Panc1 (cell line): ENCODE measurements at regions not wholly inside any gene's neighbourhood (a gene's known extent, or its start where the extent isn't known, plus 50 kb on each side); places are given as distances from the start of the nearest gene placed in this dataset.

Experiments used
- ATAC-seq: fragments of 200-7000 bp; cut with Tn5 transposase; 2 replicates; pipeline ENCODE4 v1.9.1; 2020; ENCODE audit warnings: mild to moderate bottlenecking, moderate library complexity
- BruUV-seq: library from RNA; stranded (reverse); fragments of 400-500 nt; replicated peaks from 2 replicates; lab custom pipeline; 2021; lab: Mats Ljungman, UMichigan
- CTCF ChIA-PET: fragments of 300-600 bp; sonication (Branson Sonifier 250); formaldehyde crosslinking; loops from one replicate; lab custom pipeline; 2022; ENCODE audit warnings: antibody characterized with exemption; lab: Charles Lee
- POLR2A ChIA-PET: fragments of 300-600 bp; sonication (Branson Sonifier 250); formaldehyde crosslinking; loops from one replicate; lab custom pipeline; 2022; ENCODE audit warnings: antibody characterized with exemption; lab: Charles Lee
- DNase-seq: peaks from one replicate; pipeline ENCODE4 v3.0.0-alpha.2; 2010; ENCODE audit warnings: low read depth, low spot score
- H3K27ac ChIP-seq: 2 replicates; pipeline ENCODE4 v1.5.1; 2011; ENCODE audit warnings: mild to moderate bottlenecking, low read length, inconsistent platforms
- H3K27me3 ChIP-seq: fragments of 200-500 bp; sonication (Bioruptor generic); 2 replicates; pipeline ENCODE4 v1.6.0; 2014; ENCODE audit warnings: low read length, inconsistent platforms; ENCODE audit not compliant: control insufficient read depth, insufficient read depth
- H3K36me3 ChIP-seq: fragments of 200-500 bp; sonication (Bioruptor generic); 2 replicates; pipeline ENCODE4 v1.5.1; 2014; ENCODE audit warnings: inconsistent platforms, mild to moderate bottlenecking, low read length, moderate library complexity; ENCODE audit not compliant: control insufficient read depth, insufficient read depth
- H3K4me1 ChIP-seq: 2 replicates; pipeline ENCODE4 v1.5.1; 2011; ENCODE audit warnings: inconsistent platforms, mild to moderate bottlenecking, low read length, moderate library complexity; ENCODE audit not compliant: control insufficient read depth, insufficient read depth
- H3K4me3 ChIP-seq, 2 experiments: 2 replicates each; pipeline ENCODE4 v1.5.1; 2011 to 2012; ENCODE audit warnings: low read depth in 2 of 2, low read length in 2 of 2, mild to moderate bottlenecking in 2 of 2, inconsistent platforms in 1 of 2, moderate library complexity in 1 of 2
- H3K9me3 ChIP-seq: fragments of 200-500 bp; sonication (Bioruptor generic); 2 replicates; pipeline ENCODE4 v1.5.1; 2014; ENCODE audit warnings: low read depth, mild to moderate bottlenecking, inconsistent platforms, low read length, moderate library complexity; ENCODE audit not compliant: control insufficient read depth, insufficient read depth
- POLR2AphosphoS5 ChIP-seq: IDR thresholded peaks from 2 replicates; pipeline ENCODE4 v1.6.1; 2012; ENCODE audit warnings: mild to moderate bottlenecking, low read depth, low read length, moderate library complexity
- SIN3A ChIP-seq: IDR thresholded peaks from 2 replicates; pipeline ENCODE4 v1.6.1; 2012; ENCODE audit warnings: low read depth, mild to moderate bottlenecking, low read length, moderate library complexity, borderline replicate concordance; ENCODE audit not compliant: insufficient read depth
- TCF7L2 ChIP-seq: IDR thresholded peaks from 2 replicates; pipeline ENCODE4 v1.6.1; 2011; ENCODE audit warnings: mild to moderate bottlenecking, low read depth, low read length, inconsistent platforms
- in situ Hi-C: cut with HindIII; loops from 2 replicates; pipeline ENCODE4 v1.10.0; 2016; ENCODE audit warnings: low sequenced_read_pairs, low pct_unique_long_range_greater_than_20kb
- intact Hi-C: fragments of 100-400 bp; cut with micrococcal nuclease; formaldehyde crosslinking; loops from one replicate; pipeline ENCODE4 v1.10.0; 2022; ENCODE audit not compliant: unreplicated experiment
- TF ChIP-seq, protein P1 (sequence below): fragments of 450-650 bp; IDR thresholded peaks from 2 replicates; pipeline ENCODE4 v1.5.1; 2017; ENCODE audit warnings: mild to moderate bottlenecking
- TF ChIP-seq, protein P2 (sequence below), 2 experiments: IDR thresholded peaks; 2 replicates each; pipeline ENCODE4 v1.6.1; 2011 to 2012; ENCODE audit warnings: low read depth in 2 of 2, control low read depth in 1 of 2, low read length in 1 of 2, mild to moderate bottlenecking in 1 of 2, moderate library complexity in 1 of 2; ENCODE audit not compliant: insufficient read depth in 1 of 2

- ATAC-seq = no peak
- H3K4me1 ChIP-seq = no peaks in the 10 kb centered on the region
- BruUV-seq = no TSS peak
- no peak overlapping the region for H3K4me3 ChIP-seq
- no peak for DNase-seq
- no peaks in the 10 kb centered on the region for H3K36me3 ChIP-seq
- no peaks in the 10 kb centered on the region for H3K27me3 ChIP-seq
- in situ Hi-C loops (no loop called here), intact Hi-C loops (no loop called here)
- no peak overlapping the region for H3K27ac ChIP-seq
- ChIA-PET CTCF (no interaction called here), POLR2A (no interaction called here)
- TF ChIP-seq SIN3A (no peak), POLR2AphosphoS5 (no peak), TCF7L2 (no peak)
- TF ChIP-seq, protein P1, sequence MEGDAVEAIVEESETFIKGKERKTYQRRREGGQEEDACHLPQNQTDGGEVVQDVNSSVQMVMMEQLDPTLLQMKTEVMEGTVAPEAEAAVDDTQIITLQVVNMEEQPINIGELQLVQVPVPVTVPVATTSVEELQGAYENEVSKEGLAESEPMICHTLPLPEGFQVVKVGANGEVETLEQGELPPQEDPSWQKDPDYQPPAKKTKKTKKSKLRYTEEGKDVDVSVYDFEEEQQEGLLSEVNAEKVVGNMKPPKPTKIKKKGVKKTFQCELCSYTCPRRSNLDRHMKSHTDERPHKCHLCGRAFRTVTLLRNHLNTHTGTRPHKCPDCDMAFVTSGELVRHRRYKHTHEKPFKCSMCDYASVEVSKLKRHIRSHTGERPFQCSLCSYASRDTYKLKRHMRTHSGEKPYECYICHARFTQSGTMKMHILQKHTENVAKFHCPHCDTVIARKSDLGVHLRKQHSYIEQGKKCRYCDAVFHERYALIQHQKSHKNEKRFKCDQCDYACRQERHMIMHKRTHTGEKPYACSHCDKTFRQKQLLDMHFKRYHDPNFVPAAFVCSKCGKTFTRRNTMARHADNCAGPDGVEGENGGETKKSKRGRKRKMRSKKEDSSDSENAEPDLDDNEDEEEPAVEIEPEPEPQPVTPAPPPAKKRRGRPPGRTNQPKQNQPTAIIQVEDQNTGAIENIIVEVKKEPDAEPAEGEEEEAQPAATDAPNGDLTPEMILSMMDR = no peak
- TF ChIP-seq, protein P2, sequence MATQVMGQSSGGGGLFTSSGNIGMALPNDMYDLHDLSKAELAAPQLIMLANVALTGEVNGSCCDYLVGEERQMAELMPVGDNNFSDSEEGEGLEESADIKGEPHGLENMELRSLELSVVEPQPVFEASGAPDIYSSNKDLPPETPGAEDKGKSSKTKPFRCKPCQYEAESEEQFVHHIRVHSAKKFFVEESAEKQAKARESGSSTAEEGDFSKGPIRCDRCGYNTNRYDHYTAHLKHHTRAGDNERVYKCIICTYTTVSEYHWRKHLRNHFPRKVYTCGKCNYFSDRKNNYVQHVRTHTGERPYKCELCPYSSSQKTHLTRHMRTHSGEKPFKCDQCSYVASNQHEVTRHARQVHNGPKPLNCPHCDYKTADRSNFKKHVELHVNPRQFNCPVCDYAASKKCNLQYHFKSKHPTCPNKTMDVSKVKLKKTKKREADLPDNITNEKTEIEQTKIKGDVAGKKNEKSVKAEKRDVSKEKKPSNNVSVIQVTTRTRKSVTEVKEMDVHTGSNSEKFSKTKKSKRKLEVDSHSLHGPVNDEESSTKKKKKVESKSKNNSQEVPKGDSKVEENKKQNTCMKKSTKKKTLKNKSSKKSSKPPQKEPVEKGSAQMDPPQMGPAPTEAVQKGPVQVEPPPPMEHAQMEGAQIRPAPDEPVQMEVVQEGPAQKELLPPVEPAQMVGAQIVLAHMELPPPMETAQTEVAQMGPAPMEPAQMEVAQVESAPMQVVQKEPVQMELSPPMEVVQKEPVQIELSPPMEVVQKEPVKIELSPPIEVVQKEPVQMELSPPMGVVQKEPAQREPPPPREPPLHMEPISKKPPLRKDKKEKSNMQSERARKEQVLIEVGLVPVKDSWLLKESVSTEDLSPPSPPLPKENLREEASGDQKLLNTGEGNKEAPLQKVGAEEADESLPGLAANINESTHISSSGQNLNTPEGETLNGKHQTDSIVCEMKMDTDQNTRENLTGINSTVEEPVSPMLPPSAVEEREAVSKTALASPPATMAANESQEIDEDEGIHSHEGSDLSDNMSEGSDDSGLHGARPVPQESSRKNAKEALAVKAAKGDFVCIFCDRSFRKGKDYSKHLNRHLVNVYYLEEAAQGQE (IDR thresholded peaks at IDR 0.05; ENCODE audit: insufficient read depth in 1 of 2, low read depth in 2 of 2, low read length in 1 of 2) = no peak
- H3K9me3 ChIP-seq = no peaks in the 10 kb centered on the region
Measured at GRCh38 chr15:97319291-97319690, 641.2 kb upstream of the ARRDC4 start.

DNA sequence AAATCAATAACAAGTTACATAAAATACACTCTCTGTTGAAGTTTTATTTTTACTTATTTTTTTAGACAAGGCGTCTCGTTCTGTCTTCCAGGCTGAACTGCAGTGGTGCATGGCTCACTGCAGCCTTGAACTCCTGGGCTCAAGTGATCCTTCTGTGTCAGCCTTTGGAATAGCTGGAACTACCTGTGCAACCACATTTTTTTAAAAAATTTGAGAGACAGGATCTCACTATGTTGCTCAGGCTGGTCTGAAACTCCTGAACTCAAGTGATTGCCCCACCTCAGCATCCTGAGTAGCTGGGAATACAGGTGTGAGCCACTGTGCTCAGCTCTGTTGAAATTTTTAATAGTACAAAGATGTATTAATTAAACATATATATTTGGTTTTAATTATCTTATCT lies 614.3 kb upstream of the ARRDC4 start:
- no peaks in the 10 kb centered on the region for H3K27me3 ChIP-seq
- H3K4me3 ChIP-seq = no peak overlapping the region
- intact Hi-C loops (no loop called here), in situ Hi-C loops (no loop called here)
- no peaks in the 10 kb centered on the region for H3K4me1 ChIP-seq
- POLR2A ChIA-PET = interaction anchor here (0.5 kb wide), 1 partner anchor 1193 kb away, joined by 3 read pairs; no protein-coding TSS in a partner anchor
- H3K36me3 ChIP-seq = no peaks in the 10 kb centered on the region
- CTCF ChIA-PET = no interaction called here
- TF ChIP-seq POLR2AphosphoS5 (no peak), SIN3A (no peak)
- TF ChIP-seq, protein P1 = no peak
- TF ChIP-seq, protein P2 (IDR thresholded peaks at IDR 0.05; ENCODE audit: insufficient read depth in 1 of 2, low read depth in 2 of 2, low read length in 1 of 2) = no peak
- no peak for ATAC-seq
- DNase-seq = no peak
- no peaks in the 10 kb centered on the region for H3K9me3 ChIP-seq
- no peak overlapping the region for H3K27ac ChIP-seq
- BruUV-seq = no TSS peak
